Cardiac fibroblast (primary cell): ENCODE measurements at regions not wholly inside any gene's neighbourhood (a gene's known extent, or its start where the extent isn't known, plus 50 kb on each side); places are given as distances from the start of the nearest gene placed in this dataset.

Experiments
- DNase-seq, 2 donors: peaks; one replicate each; pipeline versions ENCODE4 v3.0.0 to v3.0.0-alpha.2; 2010; ENCODE audit warnings: low read depth in 2 of 2
- H3K4me3 ChIP-seq, 2 donors: replicated peaks in 1 of 2; 1 replicate in 1 of 2; 2 replicates in 1 of 2; pipeline ENCODE4 v1.5.1; 2011; ENCODE audit warnings: low read depth in 2 of 2, low read length in 2 of 2, mild to moderate bottlenecking in 2 of 2, moderate library complexity in 1 of 2
- TF ChIP-seq, protein P1 (sequence below): IDR thresholded peaks from one replicate; pipeline ENCODE4 v1.5.1; 2011; ENCODE audit warnings: low read depth, mild to moderate bottlenecking, low read length, inconsistent platforms

DNA sequence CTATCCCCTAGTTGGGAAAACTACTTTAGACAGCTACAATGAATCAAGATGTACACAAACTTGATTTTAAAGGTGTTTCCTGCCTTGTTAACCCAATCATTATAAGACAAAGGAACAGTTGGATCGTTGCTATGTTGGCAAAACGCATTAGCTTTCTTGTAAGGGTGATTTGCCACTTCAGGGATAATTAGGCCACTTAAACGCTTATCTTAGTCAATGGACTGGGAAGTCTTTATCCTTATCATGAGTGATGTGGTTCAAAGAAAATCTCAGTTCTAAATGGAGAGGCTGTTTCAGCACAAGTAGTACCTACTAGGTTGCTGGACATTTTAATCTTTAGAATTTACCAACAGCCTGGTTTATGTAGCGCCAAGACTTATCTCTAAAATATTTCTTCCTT, 406.1 kb upstream of the MEX3C start:
- TF ChIP-seq, protein P1, sequence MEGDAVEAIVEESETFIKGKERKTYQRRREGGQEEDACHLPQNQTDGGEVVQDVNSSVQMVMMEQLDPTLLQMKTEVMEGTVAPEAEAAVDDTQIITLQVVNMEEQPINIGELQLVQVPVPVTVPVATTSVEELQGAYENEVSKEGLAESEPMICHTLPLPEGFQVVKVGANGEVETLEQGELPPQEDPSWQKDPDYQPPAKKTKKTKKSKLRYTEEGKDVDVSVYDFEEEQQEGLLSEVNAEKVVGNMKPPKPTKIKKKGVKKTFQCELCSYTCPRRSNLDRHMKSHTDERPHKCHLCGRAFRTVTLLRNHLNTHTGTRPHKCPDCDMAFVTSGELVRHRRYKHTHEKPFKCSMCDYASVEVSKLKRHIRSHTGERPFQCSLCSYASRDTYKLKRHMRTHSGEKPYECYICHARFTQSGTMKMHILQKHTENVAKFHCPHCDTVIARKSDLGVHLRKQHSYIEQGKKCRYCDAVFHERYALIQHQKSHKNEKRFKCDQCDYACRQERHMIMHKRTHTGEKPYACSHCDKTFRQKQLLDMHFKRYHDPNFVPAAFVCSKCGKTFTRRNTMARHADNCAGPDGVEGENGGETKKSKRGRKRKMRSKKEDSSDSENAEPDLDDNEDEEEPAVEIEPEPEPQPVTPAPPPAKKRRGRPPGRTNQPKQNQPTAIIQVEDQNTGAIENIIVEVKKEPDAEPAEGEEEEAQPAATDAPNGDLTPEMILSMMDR = no peak
- DNase-seq = no peak

DNA sequence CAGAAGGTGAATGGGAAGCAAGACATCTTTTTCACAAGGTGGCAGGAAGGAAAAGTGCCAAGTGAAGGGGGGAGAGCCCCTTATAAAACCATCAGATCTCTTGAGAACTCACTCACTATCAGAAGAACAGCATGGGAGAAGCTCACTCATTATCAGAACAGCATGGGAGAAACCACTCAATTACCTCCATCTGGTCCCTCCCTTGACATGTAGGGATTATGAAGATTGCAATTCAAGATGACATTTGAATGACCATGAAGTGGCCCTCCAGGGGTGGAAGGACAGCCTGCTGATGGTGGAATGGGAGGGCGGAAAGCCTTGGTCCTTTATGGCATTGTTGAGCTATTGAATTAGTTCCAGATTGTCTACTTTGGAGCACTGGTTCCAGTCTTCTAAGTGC, 413.0 kb upstream of the MEX3C start:
- DNase-seq = no peak
- TF ChIP-seq, protein P1 = no peak
- H3K4me3 ChIP-seq = no peak overlapping the region

More for the DNA sequence above, 406.1 kb upstream of the MEX3C start:
- no peak overlapping the region for H3K4me3 ChIP-seq

DNA sequence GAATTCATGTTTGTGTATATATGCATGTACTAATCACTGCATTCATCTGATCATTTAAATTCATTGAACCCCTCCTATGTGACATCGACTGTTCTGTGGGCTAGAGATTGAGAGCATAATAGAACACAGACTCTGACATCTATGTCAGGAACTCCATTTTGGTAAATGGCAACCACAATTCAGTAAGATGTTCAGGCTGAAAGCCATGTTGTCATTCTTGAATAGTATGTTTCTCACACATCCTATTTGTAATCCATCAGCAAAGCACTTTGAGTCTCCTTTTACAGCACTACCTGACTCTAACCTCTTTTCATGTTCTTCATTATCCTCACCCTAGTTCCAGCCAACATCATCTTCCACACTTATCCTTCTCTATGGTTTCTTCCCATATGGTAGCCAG, 413.8 kb upstream of the MEX3C start:
- no peak overlapping the region for H3K4me3 ChIP-seq
- DNase-seq = no peak
- TF ChIP-seq, protein P1 = no peak

DNA sequence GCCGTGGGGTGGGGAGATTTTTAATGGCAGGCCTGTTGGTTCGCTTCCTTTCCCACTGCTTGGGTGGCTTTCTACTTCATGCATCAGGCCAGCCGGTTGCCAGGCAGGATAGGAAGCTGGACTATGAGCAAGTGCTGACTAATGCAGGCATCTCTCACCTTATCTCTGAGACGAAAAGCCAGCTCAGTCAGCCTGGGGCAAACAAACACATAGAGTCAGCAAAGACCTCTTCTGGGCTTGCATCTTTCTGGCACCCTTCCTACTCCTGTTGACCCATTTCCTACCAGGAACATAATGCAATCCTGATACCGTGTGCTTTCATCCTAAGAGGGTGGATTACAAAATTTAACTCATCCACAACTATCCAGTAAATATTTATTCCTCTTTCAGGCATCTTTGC, 416.6 kb upstream of the MEX3C start:
- TF ChIP-seq, protein P1 = no peak
- DNase-seq = peak; percentile 54 to 94
- no peak overlapping the region for H3K4me3 ChIP-seq

DNA sequence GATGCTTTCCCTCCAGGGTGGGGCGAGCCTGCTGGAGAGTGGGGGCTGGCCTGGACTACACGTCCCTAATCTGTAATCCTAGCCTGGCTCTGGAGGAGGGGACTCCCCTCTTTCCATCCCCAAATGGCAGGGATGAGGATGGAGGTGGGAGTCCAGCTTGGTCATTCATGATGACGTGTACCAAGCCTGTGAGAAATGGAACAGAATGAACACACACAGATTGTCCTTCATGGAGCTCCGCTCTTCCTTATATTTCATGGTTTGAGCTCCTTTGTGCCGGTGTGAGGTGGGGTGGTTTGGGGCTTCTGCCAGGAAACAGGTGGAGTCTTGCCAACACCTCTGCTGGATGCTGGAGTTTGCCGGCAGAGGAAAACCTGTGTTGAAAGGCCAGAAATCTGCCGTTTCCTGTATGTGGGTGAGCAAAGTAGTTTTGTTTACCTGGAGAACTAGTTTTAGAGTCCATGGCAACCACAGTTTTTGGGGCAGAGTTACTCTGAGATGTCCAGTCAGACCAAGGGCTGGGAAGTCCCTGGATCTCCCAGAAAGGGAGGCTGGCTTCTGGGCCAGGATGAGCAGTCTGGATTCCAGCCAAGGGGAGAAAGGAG, 417.6 kb upstream of the MEX3C start:
- TF ChIP-seq, protein P1 = no peak
- peak; percentile 27 to 68 for DNase-seq
- no peak overlapping the region for H3K4me3 ChIP-seq

DNA sequence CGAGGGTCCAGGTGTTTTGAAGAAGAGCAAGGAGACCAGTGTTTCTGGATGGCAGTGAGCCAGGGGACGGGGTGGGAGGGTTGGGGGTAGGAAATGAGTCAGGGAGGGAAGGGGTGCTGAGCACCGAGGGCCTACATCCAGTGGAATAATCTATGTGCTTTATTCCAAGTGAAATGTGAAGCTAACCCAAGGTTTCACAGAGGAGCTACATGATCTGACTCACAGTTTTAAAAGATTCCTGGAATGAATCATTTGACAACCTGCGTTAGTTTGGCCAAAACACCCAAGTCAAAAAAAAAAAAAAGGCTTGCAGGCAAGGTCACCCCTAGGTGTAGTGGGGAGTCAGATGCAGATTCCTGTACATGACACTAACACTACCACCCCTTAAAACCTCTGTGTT, 419.7 kb upstream of the MEX3C start:
- TF ChIP-seq, protein P1 = no peak
- H3K4me3 ChIP-seq = no peak overlapping the region
- peak; percentile 1 to 42 for DNase-seq
